Mesenchymal stem cell (in vitro differentiated cells and primary cell): ENCODE measurements at regions not wholly inside any gene's neighbourhood (a gene's known extent, or its start where the extent isn't known, plus 50 kb on each side); places are given as distances from the start of the nearest gene placed in this dataset.
A peak's percentile ranks its signal among the peaks of the same experiment; 100 is the strongest.

Experiments
- DNase-seq: peaks from one replicate; pipeline ENCODE4 v3.0.0-alpha.2; 2013
- H2AFZ ChIP-seq: one replicate; pipeline ENCODE4 v1.6.1; 2013; ENCODE audit warnings: low read depth, mild to moderate bottlenecking, control low read depth, inconsistent platforms, low read length, moderate library complexity
- H2AK5ac ChIP-seq: 2 replicates; pipeline ENCODE4 v1.6.1; 2013; ENCODE audit warnings: low read length, moderate library complexity, mild to moderate bottlenecking, inconsistent platforms; ENCODE audit not compliant: severe bottlenecking
- H2BK120ac ChIP-seq: one replicate; pipeline ENCODE4 v1.6.1; 2013; ENCODE audit warnings: low read depth, mild to moderate bottlenecking, inconsistent platforms, low read length, moderate library complexity
- H2BK12ac ChIP-seq, 2 experiments: one replicate each; pipeline ENCODE4 v1.6.1; 2013; ENCODE audit warnings: inconsistent platforms in 2 of 2, low read length in 2 of 2, mild to moderate bottlenecking in 2 of 2, moderate library complexity in 2 of 2, control low read depth in 1 of 2
- H2BK15ac ChIP-seq: one replicate; pipeline ENCODE4 v1.6.1; 2013; ENCODE audit warnings: mild to moderate bottlenecking, low read depth, inconsistent platforms; ENCODE audit not compliant: poor library complexity, severe bottlenecking
- H2BK5ac ChIP-seq: 2 replicates; pipeline ENCODE4 v1.6.1; 2013; ENCODE audit warnings: low read depth, mild to moderate bottlenecking, low read length, control low read depth, inconsistent platforms; ENCODE audit not compliant: poor library complexity, severe bottlenecking
- H3K14ac ChIP-seq, 2 experiments: one replicate each; pipeline ENCODE4 v1.6.1; 2013; ENCODE audit warnings: inconsistent platforms in 2 of 2, low read length in 2 of 2, control low read depth in 1 of 2, mild to moderate bottlenecking in 1 of 2, moderate library complexity in 1 of 2
- H3K18ac ChIP-seq, 2 experiments: one replicate each; pipeline ENCODE4 v1.6.1; 2013; ENCODE audit warnings: inconsistent platforms in 2 of 2, low read length in 2 of 2, control low read depth in 1 of 2, low read depth in 1 of 2, mild to moderate bottlenecking in 1 of 2
- H3K23ac ChIP-seq, 2 experiments: one replicate each; pipeline ENCODE4 v1.6.1; 2013; ENCODE audit warnings: inconsistent platforms in 2 of 2, low read length in 2 of 2, mild to moderate bottlenecking in 2 of 2, moderate library complexity in 2 of 2, control low read depth in 1 of 2
- H3K27ac ChIP-seq: 2 replicates; pipeline ENCODE4 v1.5.1; 2013; ENCODE audit warnings: mild to moderate bottlenecking, moderate library complexity, low read length, control low read depth, inconsistent platforms; ENCODE audit not compliant: poor library complexity, severe bottlenecking
- H3K27me3 ChIP-seq, 2 experiments: 2 replicates each; pipeline versions ENCODE4 v1.6.1 to v1.7.0; 2013; ENCODE audit warnings: low read length in 2 of 2, mild to moderate bottlenecking in 2 of 2, moderate library complexity in 2 of 2, control low read depth in 1 of 2, inconsistent platforms in 1 of 2; ENCODE audit not compliant: control insufficient read depth in 1 of 2, insufficient read depth in 1 of 2
- H3K36me3 ChIP-seq, 2 experiments: 2 replicates each; pipeline versions ENCODE4 v1.6.1 to v1.7.0; 2013; ENCODE audit warnings: low read length in 2 of 2, control low read depth in 1 of 2, inconsistent platforms in 1 of 2, low read depth in 1 of 2, mild to moderate bottlenecking in 1 of 2; ENCODE audit not compliant: insufficient read depth in 2 of 2, control insufficient read depth in 1 of 2
- H3K4ac ChIP-seq, 2 experiments: one replicate each; pipeline ENCODE4 v1.6.1; 2013; ENCODE audit warnings: inconsistent platforms in 2 of 2, low read length in 2 of 2, mild to moderate bottlenecking in 2 of 2, moderate library complexity in 2 of 2, control low read depth in 1 of 2, low read depth in 1 of 2
- H3K4me1 ChIP-seq: 2 replicates; pipeline ENCODE4 v1.6.1; 2013; ENCODE audit warnings: low read depth, low read length, control low read depth; ENCODE audit not compliant: control insufficient read depth, insufficient read depth
- H3K4me2 ChIP-seq: 2 replicates; pipeline ENCODE4 v1.6.1; 2013; ENCODE audit warnings: low read length, mild to moderate bottlenecking, inconsistent platforms; ENCODE audit not compliant: poor library complexity, severe bottlenecking
- H3K4me3 ChIP-seq, 2 experiments: 2 replicates each; pipeline versions ENCODE4 v1.5.1 to v1.7.0; 2013; ENCODE audit warnings: low read length in 2 of 2, mild to moderate bottlenecking in 2 of 2, control low read depth in 1 of 2, low read depth in 1 of 2; ENCODE audit not compliant: insufficient read depth in 1 of 2
- H3K79me1 ChIP-seq: replicated peaks from 2 replicates; pipeline ENCODE4 v1.6.1; 2013; ENCODE audit warnings: mild to moderate bottlenecking, control low read depth, low read length, inconsistent platforms; ENCODE audit not compliant: poor library complexity, severe bottlenecking
- H3K9ac ChIP-seq: 2 replicates; pipeline ENCODE4 v1.7.0; 2013; ENCODE audit warnings: mild to moderate bottlenecking, low read length, moderate library complexity
- H3K9me3 ChIP-seq: 2 replicates; pipeline ENCODE4 v1.7.0; 2013; ENCODE audit warnings: mild to moderate bottlenecking, low read length; ENCODE audit not compliant: control insufficient read depth
- H4K8ac ChIP-seq: one replicate; pipeline ENCODE4 v1.6.1; 2013; ENCODE audit warnings: inconsistent platforms, mild to moderate bottlenecking, low read length, moderate library complexity
- H4K91ac ChIP-seq: one replicate; pipeline ENCODE4 v1.6.1; 2013; ENCODE audit warnings: mild to moderate bottlenecking, low read length, inconsistent platforms
- WGBS: methylation state at CpG from one replicate; pipeline ENCODE4 v1.1.7; 2013; ENCODE audit warnings: mixed read lengths; 5-methylcytosine and 5-hydroxymethylcytosine counted together

DNA sequence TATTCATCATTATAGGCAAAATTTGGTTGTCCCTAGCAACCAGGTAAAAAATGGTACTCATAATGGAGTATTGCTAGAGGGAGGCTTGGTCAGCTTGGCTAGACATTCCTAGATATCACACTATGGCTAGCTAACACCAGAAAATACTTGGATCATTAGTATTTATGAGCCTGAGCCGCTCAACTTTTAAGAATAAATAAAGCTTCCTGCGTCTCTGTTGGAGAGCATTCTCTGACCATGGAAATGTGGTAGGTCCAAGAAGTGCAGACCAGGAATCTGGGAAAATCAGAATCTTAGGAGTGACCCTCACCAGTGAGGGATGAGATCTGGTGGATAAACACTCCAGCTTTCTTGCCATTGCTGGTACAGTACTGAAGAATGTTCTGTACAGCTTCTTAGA lies 157.6 kb upstream of the AGR3 start:
- H3K27me3 ChIP-seq = no peaks in the 10 kb centered on the region
- no peak for DNase-seq
- H2BK12ac ChIP-seq = peak overlapping the region in 1 of 2 experiments; percentile 77
- H3K4ac ChIP-seq = peak overlapping the region; percentile 67 to 75
- no peak overlapping the region for H3K14ac ChIP-seq
- no peaks in the 10 kb centered on the region for H3K4me1 ChIP-seq
- no peak overlapping the region for H3K9ac ChIP-seq
- H3K79me1 ChIP-seq = no peaks in the 10 kb centered on the region
- WGBS = 83% methylated on average over 2 of the region's 2 CpGs
- no peak overlapping the region for H2AK5ac ChIP-seq
- H2AFZ ChIP-seq = no peak overlapping the region
- H4K8ac ChIP-seq = no peak overlapping the region
- peak overlapping the region; percentile 21 to 86 for H3K18ac ChIP-seq
- H3K9me3 ChIP-seq = no peaks in the 10 kb centered on the region
- H3K23ac ChIP-seq = no peak overlapping the region
- H3K4me2 ChIP-seq = no peak overlapping the region
- peak overlapping the region; percentile 5 for H2BK120ac ChIP-seq
- H2BK5ac ChIP-seq = no peak overlapping the region
- H3K36me3 ChIP-seq = no peaks in the 10 kb centered on the region
- H3K27ac ChIP-seq = no peak overlapping the region
- no peak overlapping the region for H4K91ac ChIP-seq
- no peak overlapping the region for H2BK15ac ChIP-seq
- no peak overlapping the region for H3K4me3 ChIP-seq

DNA sequence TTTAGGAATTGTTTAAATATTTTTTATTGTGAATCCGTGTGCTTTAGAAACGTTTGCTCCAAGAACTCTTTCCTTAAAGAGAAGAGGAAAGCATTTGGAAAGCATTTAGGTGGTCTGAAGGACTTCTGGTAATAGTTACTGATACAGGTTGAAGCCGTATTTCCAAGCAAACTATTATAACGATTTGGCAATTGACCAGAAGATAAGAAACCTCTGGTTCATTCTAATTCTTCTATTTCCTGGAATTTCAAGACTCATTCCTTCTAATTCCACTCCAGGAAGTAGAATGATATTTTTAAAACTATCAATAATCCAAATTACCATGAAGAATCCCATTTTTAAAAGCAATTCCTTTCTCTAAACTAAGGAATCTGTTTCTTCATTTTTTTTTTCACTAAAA lies 158.9 kb upstream of the AGR3 start:
- H2BK5ac ChIP-seq = no peak overlapping the region
- no peak overlapping the region for H3K4me2 ChIP-seq
- H3K27ac ChIP-seq = no peak overlapping the region
- H3K9me3 ChIP-seq = no peaks in the 10 kb centered on the region
- 46% methylated on average over 4 of the region's 4 CpGs for WGBS
- H2BK120ac ChIP-seq = no peak overlapping the region
- H3K79me1 ChIP-seq = no peaks in the 10 kb centered on the region
- H3K36me3 ChIP-seq = no peaks in the 10 kb centered on the region
- H3K23ac ChIP-seq = no peak overlapping the region
- no peak overlapping the region for H2BK12ac ChIP-seq
- H3K4me1 ChIP-seq = no peaks in the 10 kb centered on the region
- no peak overlapping the region for H2AK5ac ChIP-seq
- H3K14ac ChIP-seq = no peak overlapping the region
- H4K8ac ChIP-seq = no peak overlapping the region
- no peak overlapping the region for H2AFZ ChIP-seq
- no peak overlapping the region for H2BK15ac ChIP-seq
- no peak overlapping the region for H3K18ac ChIP-seq
- H4K91ac ChIP-seq = no peak overlapping the region
- H3K4ac ChIP-seq = no peak overlapping the region
- no peaks in the 10 kb centered on the region for H3K27me3 ChIP-seq
- H3K4me3 ChIP-seq = no peak overlapping the region
- H3K9ac ChIP-seq = peak overlapping the region; percentile 72
- no peak for DNase-seq

DNA sequence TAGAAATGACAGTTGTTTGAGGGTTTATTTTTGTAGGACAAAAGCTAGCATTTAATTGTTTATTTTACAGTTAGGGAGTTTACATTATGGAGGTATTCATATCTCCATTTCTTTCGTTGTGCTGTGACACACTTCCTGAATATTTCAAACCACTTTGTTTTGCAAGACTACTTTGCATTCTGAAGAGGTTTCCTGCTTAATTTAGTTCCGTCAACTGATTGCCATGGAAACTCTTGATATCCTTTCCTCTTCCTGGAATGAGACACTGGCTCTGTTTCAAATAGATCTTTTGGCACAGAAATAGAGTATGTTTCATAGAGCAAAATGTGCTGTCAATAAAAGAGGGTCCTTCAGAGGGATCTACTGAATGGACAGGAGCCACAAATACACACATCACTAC lies 159.5 kb upstream of the AGR3 start:
- H3K18ac ChIP-seq = no peak overlapping the region

DNA sequence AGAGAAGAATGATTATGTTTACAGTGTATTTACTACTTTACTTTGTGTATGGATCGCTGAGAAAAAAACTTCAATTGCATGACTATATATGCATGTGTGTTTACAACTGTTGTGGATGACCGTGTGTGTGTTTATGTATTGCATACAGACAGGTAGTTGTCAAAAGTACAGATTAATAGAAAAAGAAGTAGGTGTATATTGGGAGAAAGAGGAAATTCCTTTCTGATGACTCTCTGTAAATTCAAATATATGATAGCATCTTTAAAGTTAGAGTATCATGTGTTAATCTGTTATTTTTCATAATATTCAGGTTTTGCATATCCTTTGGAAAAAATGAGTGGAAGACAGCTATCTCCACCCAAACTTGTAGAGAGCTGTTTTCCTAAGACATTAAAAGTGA lies 160.4 kb upstream of the AGR3 start:
- peak overlapping the region; percentile 72 for H3K9ac ChIP-seq
- 37% methylated on average over 2 of the region's 2 CpGs for WGBS
- H2BK12ac ChIP-seq = no peak overlapping the region
- H3K9me3 ChIP-seq = no peaks in the 10 kb centered on the region
- no peaks in the 10 kb centered on the region for H3K36me3 ChIP-seq
- no peak overlapping the region for H3K23ac ChIP-seq
- H3K14ac ChIP-seq = no peak overlapping the region
- no peak overlapping the region for H2BK15ac ChIP-seq
- no peak for DNase-seq
- H2BK120ac ChIP-seq = no peak overlapping the region
- no peak overlapping the region for H3K18ac ChIP-seq
- no peaks in the 10 kb centered on the region for H3K27me3 ChIP-seq
- no peak overlapping the region for H3K27ac ChIP-seq
- no peak overlapping the region for H4K8ac ChIP-seq
- no peak overlapping the region for H3K4me2 ChIP-seq
- no peak overlapping the region for H4K91ac ChIP-seq
- no peak overlapping the region for H3K4me3 ChIP-seq
- no peak overlapping the region for H2AK5ac ChIP-seq
- H3K79me1 ChIP-seq = no peaks in the 10 kb centered on the region
- no peaks in the 10 kb centered on the region for H3K4me1 ChIP-seq
- no peak overlapping the region for H3K4ac ChIP-seq
- no peak overlapping the region for H2AFZ ChIP-seq
- H2BK5ac ChIP-seq = no peak overlapping the region

More for the DNA sequence above, 159.5 kb upstream of the AGR3 start:
- Histone ChIP-seq H4K8ac (no peak overlapping the region), H3K4me2 (no peak overlapping the region), H3K23ac (no peak overlapping the region), H4K91ac (no peak overlapping the region), H3K79me1 (no peaks in the 10 kb centered on the region), H3K4me3 (no peak overlapping the region), H3K9me3 (no peaks in the 10 kb centered on the region), H2BK12ac (no peak overlapping the region), H3K4me1 (no peaks in the 10 kb centered on the region), H2BK15ac (no peak overlapping the region), H3K4ac (no peak overlapping the region), H3K36me3 (no peaks in the 10 kb centered on the region), H2BK120ac (no peak overlapping the region), H2BK5ac (no peak overlapping the region), H2AK5ac (no peak overlapping the region), H2AFZ (no peak overlapping the region), H3K14ac (no peak overlapping the region), H3K9ac (peak overlapping the region; percentile 72), H3K27ac (no peak overlapping the region), H3K27me3 (no peaks in the 10 kb centered on the region)
- peak; percentile 95 for DNase-seq
- 0% methylated on average over 2 of the region's 2 CpGs for WGBS
